ENCODE measurements at regions not wholly inside any gene's neighbourhood (a gene's known extent, or its start where the extent isn't known, plus 50 kb on each side); places are given as distances from the start of the nearest gene placed in this dataset.

GRCh38 chr12:77179515-77179914 lies 114.1 kb upstream of the E2F7 start:
- DNase-seq (ENCODE audit: extremely low spot score, unreplicated experiment) = no peak
- no peak overlapping the region for H3K27ac Mint-ChIP-seq
- H3K36me3 Mint-ChIP-seq = no peaks in the 10 kb centered on the region
- H3K9me3 Mint-ChIP-seq = no peaks in the 10 kb centered on the region
- no peak overlapping the region for H3K4me3 Mint-ChIP-seq
- TF ChIP-seq CTCF (conservative IDR thresholded peaks at IDR 0.05) = no peak
- no peaks in the 10 kb centered on the region for H3K27me3 Mint-ChIP-seq
- H3K4me1 Mint-ChIP-seq (ENCODE audit: unreplicated experiment) = no peaks in the 10 kb centered on the region

- no peak for TF ChIP-seq CTCF (conservative IDR thresholded peaks at IDR 0.05)
Observed at GRCh38 chr12:77167801-77168200, 102.4 kb upstream of the E2F7 start.

GRCh38 chr12:77166696-77167095 lies 101.3 kb upstream of the E2F7 start:
- no peaks in the 10 kb centered on the region for H3K36me3 Mint-ChIP-seq
- no peaks in the 10 kb centered on the region for H3K9me3 Mint-ChIP-seq
- peaks cover 3% of the 10 kb centered on the region for H3K27me3 Mint-ChIP-seq
- H3K4me1 Mint-ChIP-seq (ENCODE audit: unreplicated experiment) = no peaks in the 10 kb centered on the region
- DNase-seq (ENCODE audit: extremely low spot score, unreplicated experiment) = no peak
- no peak overlapping the region for H3K4me3 Mint-ChIP-seq
- TF ChIP-seq CTCF (conservative IDR thresholded peaks at IDR 0.05) = no peak
- no peak overlapping the region for H3K27ac Mint-ChIP-seq

More at GRCh38 chr12:77167801-77168200, 102.4 kb upstream of the E2F7 start:
- no peak for DNase-seq (ENCODE audit: extremely low spot score, unreplicated experiment)
- H3K36me3 Mint-ChIP-seq = no peaks in the 10 kb centered on the region
- no peak overlapping the region for H3K27ac Mint-ChIP-seq
- H3K4me1 Mint-ChIP-seq (ENCODE audit: unreplicated experiment) = no peaks in the 10 kb centered on the region
- H3K9me3 Mint-ChIP-seq = no peaks in the 10 kb centered on the region
- H3K4me3 Mint-ChIP-seq = no peak overlapping the region
- H3K27me3 Mint-ChIP-seq = no peaks in the 10 kb centered on the region

GRCh38 chr12:77163074-77164038 lies 98.0 kb upstream of the E2F7 start:
- H3K4me1 Mint-ChIP-seq (ENCODE audit: unreplicated experiment) = no peaks in the 10 kb centered on the region
- peaks cover 3% of the 10 kb centered on the region for H3K27me3 Mint-ChIP-seq
- no peak overlapping the region for H3K27ac Mint-ChIP-seq
- H3K4me3 Mint-ChIP-seq = no peak overlapping the region
- TF ChIP-seq CTCF (conservative IDR thresholded peaks at IDR 0.05) = no peak
- DNase-seq (ENCODE audit: extremely low spot score, unreplicated experiment) = no peak
- H3K9me3 Mint-ChIP-seq = no peaks in the 10 kb centered on the region
- H3K36me3 Mint-ChIP-seq = no peaks in the 10 kb centered on the region

- no peaks in the 10 kb centered on the region for H3K36me3 Mint-ChIP-seq
- H3K27ac Mint-ChIP-seq = no peak overlapping the region
Observed at GRCh38 chr12:77161944-77162343, 96.6 kb upstream of the E2F7 start.

More at GRCh38 chr12:77161944-77162343, 96.6 kb upstream of the E2F7 start:
- no peak for DNase-seq (ENCODE audit: extremely low spot score, unreplicated experiment)
- no peak for TF ChIP-seq CTCF (conservative IDR thresholded peaks at IDR 0.05)
- peaks cover 3% of the 10 kb centered on the region for H3K27me3 Mint-ChIP-seq
- no peak overlapping the region for H3K4me3 Mint-ChIP-seq
- no peaks in the 10 kb centered on the region for H3K4me1 Mint-ChIP-seq (ENCODE audit: unreplicated experiment)
- H3K9me3 Mint-ChIP-seq = no peaks in the 10 kb centered on the region
